HepG2 (cell line): ENCODE measurements at regions not wholly inside any gene's neighbourhood (a gene's known extent, or its start where the extent isn't known, plus 50 kb on each side); places are given as distances from the start of the nearest gene placed in this dataset.

Experiments used
- ATAC-seq: fragments of 200-7000 bp; cut with Tn5 transposase; 3 replicates; pipeline ENCODE4 v1.9.1; 2020; ENCODE audit warnings: mild to moderate bottlenecking, moderate library complexity
- BruUV-seq: library from RNA; stranded (reverse); fragments of 400-500 nt; replicated peaks from 2 replicates; lab custom pipeline; 2021; lab: Mats Ljungman, UMichigan
- CTCF ChIA-PET: fragments of 300-600 bp; formaldehyde crosslinking; extraction: SDS; loops from one replicate; lab custom pipeline; 2021; ENCODE audit warnings: low total read pairs, inconsistent platforms, low intra/inter-chr PET ratio; lab: Yijun Ruan, JAX
- POLR2A ChIA-PET: fragments of 350-600 bp; sonication (Branson Sonifier 250); formaldehyde crosslinking; loops from one replicate; lab custom pipeline; 2020; ENCODE audit warnings: antibody characterized with exemption, inconsistent platforms; lab: Yijun Ruan, JAX
- DNase-seq: peaks from one replicate; pipeline ENCODE4 v3.0.0-alpha.2; 2015; ENCODE audit warnings: low spot score
- FAIRE-seq: peaks from 3 replicates; lab custom pipeline; 2011; peaks lifted over from hg19 to GRCh38; lab: Jason Lieb, UNC
- H2AFZ ChIP-seq: one replicate; pipeline ENCODE4 v1.6.1; 2011; ENCODE audit warnings: low read length, inconsistent platforms
- H3K27ac ChIP-seq: fragments of 300-600 bp; 3 replicates; pipeline ENCODE4 v1.8.0; 2011; ENCODE audit warnings: mixed run types, mild to moderate bottlenecking, mixed read lengths, low read length, inconsistent platforms; ENCODE audit not compliant: insufficient read depth; ENCODE audit errors: extremely low read length
- H3K27me3 ChIP-seq, 2 experiments: fragments of 200-600 bp in 1 of 2; 2 replicates in 1 of 2; 3 replicates in 1 of 2; pipeline versions ENCODE4 v1.6.0 to v1.8.0; 2011; ENCODE audit warnings: low read length in 2 of 2, mild to moderate bottlenecking in 2 of 2, moderate library complexity in 2 of 2, inconsistent platforms in 1 of 2; ENCODE audit not compliant: insufficient read depth in 2 of 2, control insufficient read depth in 1 of 2
- H3K36me3 ChIP-seq, 2 experiments: fragments of 200-600 bp in 1 of 2; replicated peaks in 1 of 2; 2 replicates in 1 of 2; 3 replicates in 1 of 2; pipeline versions ENCODE4 v1.5.1 to v1.8.0; 2011; ENCODE audit warnings: low read length in 2 of 2, inconsistent platforms in 1 of 2; ENCODE audit not compliant: insufficient read depth in 2 of 2, control insufficient read depth in 1 of 2
- H3K4me1 ChIP-seq: 2 replicates; pipeline ENCODE4 v1.5.1; 2012; ENCODE audit warnings: low read length, inconsistent platforms; ENCODE audit not compliant: insufficient read depth
- H3K4me2 ChIP-seq: 2 replicates; pipeline ENCODE4 v1.6.0; 2011; ENCODE audit warnings: low read depth, low read length, inconsistent platforms
- H3K4me3 ChIP-seq, 3 experiments: fragments of 200-600 bp in 1 of 3; sonication (generic), shearing (Covaris generic) in 1 of 3; replicated peaks in 1 of 3; 2 replicates each; pipeline ENCODE4 v1.5.1; 2011 to 2016; ENCODE audit warnings: low read length in 3 of 3, inconsistent platforms in 2 of 3, low read depth in 2 of 3, mild to moderate bottlenecking in 2 of 3, control low read depth in 1 of 3, mixed read lengths in 1 of 3; ENCODE audit not compliant: insufficient read depth in 1 of 3
- H3K79me2 ChIP-seq: one replicate; pipeline ENCODE4 v1.6.1; 2011; ENCODE audit warnings: low read length, inconsistent platforms; ENCODE audit not compliant: insufficient read depth
- H3K9ac ChIP-seq: 2 replicates; pipeline ENCODE4 v1.6.0; 2011; ENCODE audit warnings: mild to moderate bottlenecking, low read depth, low read length, inconsistent platforms; ENCODE audit not compliant: insufficient read depth
- H3K9me3 ChIP-seq: 2 replicates; pipeline ENCODE4 v1.5.1; 2012; ENCODE audit warnings: mild to moderate bottlenecking, low read length
- H4K20me1 ChIP-seq: 2 replicates; pipeline ENCODE4 v1.6.0; 2011; ENCODE audit warnings: inconsistent platforms, mild to moderate bottlenecking, low read length, moderate library complexity; ENCODE audit not compliant: insufficient read depth
- FLYWCH1 ChIP-seq: sonication (generic); formaldehyde crosslinking; IDR thresholded peaks from 2 replicates; pipeline ENCODE4 v1.8.1; 2023; ENCODE audit warnings: mild to moderate bottlenecking, missing genetic modification reagents
- MAF1 ChIP-seq: sonication (generic); formaldehyde crosslinking; IDR thresholded peaks from 2 replicates; pipeline ENCODE4 v1.5.0; 2020; ENCODE audit warnings: missing genetic modification reagents, borderline replicate concordance
- POLR2G ChIP-seq: fragments of 200-400 bp; formaldehyde crosslinking; IDR thresholded peaks from 2 replicates; pipeline ENCODE4 v1.6.1; 2018; ENCODE audit warnings: mild to moderate bottlenecking, low read depth, low read length, moderate library complexity
- TMF1 ChIP-seq: sonication (generic); formaldehyde crosslinking; IDR thresholded peaks from 2 replicates; pipeline ENCODE4 v1.8.1; 2022; ENCODE audit warnings: low read depth, missing genetic modification reagents
- ZNF296 ChIP-seq: sonication (generic); formaldehyde crosslinking; conservative IDR thresholded peaks from 2 replicates; pipeline ENCODE4 v1.5.0; 2020; ENCODE audit warnings: mild to moderate bottlenecking, missing genetic modification reagents
- ZNF407 ChIP-seq: sonication (generic); formaldehyde crosslinking; IDR thresholded peaks from one replicate; pipeline ENCODE4 v1.5.1; 2020; ENCODE audit warnings: mild to moderate bottlenecking, missing genetic modification reagents; ENCODE audit errors: not compliant biosample characterization
- ZNF441 ChIP-seq: sonication (generic); formaldehyde crosslinking; IDR thresholded peaks from 2 replicates; pipeline ENCODE4 v1.7.0; 2021; ENCODE audit warnings: missing genetic modification reagents, borderline replicate concordance
- ZNF598 ChIP-seq: sonication (generic); formaldehyde crosslinking; IDR thresholded peaks from 2 replicates; pipeline ENCODE4 v1.5.1; 2020; ENCODE audit warnings: mild to moderate bottlenecking, missing genetic modification reagents, borderline replicate concordance
- WGBS: methylation state at CpG from one replicate; pipeline ENCODE4 v1.1.6; 2017; ENCODE audit warnings: low lambda C conversion rate; 5-methylcytosine and 5-hydroxymethylcytosine counted together
- in situ Hi-C: cut with HindIII; loops from 2 replicates; pipeline ENCODE4 v1.10.0; 2017; ENCODE audit warnings: low pct_unique_long_range_greater_than_20kb; ENCODE audit not compliant: extremely low pct_ligation_motif_present
- intact Hi-C: fragments of 100-400 bp; cut with micrococcal nuclease; formaldehyde crosslinking; loops from one replicate; pipeline ENCODE4 v1.10.0; 2022; ENCODE audit not compliant: unreplicated experiment
- TF ChIP-seq, protein P1 (sequence below): sonication (generic); formaldehyde crosslinking; IDR thresholded peaks from 2 replicates; pipeline ENCODE4 v1.5.0; 2020; ENCODE audit warnings: mild to moderate bottlenecking, missing genetic modification reagents, borderline replicate concordance
- TF ChIP-seq, protein P2 (sequence below): sonication (generic); formaldehyde crosslinking; IDR thresholded peaks from 2 replicates; pipeline ENCODE4 v1.5.0; 2020; ENCODE audit warnings: missing genetic modification reagents

- TF ChIP-seq, protein P1, sequence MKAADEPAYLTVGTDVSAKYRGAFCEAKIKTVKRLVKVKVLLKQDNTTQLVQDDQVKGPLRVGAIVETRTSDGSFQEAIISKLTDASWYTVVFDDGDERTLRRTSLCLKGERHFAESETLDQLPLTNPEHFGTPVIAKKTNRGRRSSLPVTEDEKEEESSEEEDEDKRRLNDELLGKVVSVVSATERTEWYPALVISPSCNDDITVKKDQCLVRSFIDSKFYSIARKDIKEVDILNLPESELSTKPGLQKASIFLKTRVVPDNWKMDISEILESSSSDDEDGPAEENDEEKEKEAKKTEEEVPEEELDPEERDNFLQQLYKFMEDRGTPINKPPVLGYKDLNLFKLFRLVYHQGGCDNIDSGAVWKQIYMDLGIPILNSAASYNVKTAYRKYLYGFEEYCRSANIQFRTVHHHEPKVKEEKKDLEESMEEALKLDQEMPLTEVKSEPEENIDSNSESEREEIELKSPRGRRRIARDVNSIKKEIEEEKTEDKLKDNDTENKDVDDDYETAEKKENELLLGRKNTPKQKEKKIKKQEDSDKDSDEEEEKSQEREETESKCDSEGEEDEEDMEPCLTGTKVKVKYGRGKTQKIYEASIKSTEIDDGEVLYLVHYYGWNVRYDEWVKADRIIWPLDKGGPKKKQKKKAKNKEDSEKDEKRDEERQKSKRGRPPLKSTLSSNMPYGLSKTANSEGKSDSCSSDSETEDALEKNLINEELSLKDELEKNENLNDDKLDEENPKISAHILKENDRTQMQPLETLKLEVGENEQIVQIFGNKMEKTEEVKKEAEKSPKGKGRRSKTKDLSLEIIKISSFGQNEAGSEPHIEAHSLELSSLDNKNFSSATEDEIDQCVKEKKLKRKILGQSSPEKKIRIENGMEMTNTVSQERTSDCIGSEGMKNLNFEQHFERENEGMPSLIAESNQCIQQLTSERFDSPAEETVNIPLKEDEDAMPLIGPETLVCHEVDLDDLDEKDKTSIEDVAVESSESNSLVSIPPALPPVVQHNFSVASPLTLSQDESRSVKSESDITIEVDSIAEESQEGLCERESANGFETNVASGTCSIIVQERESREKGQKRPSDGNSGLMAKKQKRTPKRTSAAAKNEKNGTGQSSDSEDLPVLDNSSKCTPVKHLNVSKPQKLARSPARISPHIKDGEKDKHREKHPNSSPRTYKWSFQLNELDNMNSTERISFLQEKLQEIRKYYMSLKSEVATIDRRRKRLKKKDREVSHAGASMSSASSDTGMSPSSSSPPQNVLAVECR (CRISPR knock-in tag), result no peak
- no peak for TF ChIP-seq POLR2G
- TF ChIP-seq, all 625 proteins: peak for 0
Observed at GRCh38 chr7:42567051-42567450, 330.0 kb upstream of the GLI3 start (continued).

- H3K27me3 ChIP-seq, result no peaks in the 10 kb centered on the region
- in situ Hi-C loops, result no loop called here
- H4K20me1 ChIP-seq, result no peaks in the 10 kb centered on the region
- no peaks in the 10 kb centered on the region for H3K36me3 ChIP-seq
- ChIA-PET CTCF (no interaction called here), POLR2A (no interaction called here)
- no peaks in the 10 kb centered on the region for H3K79me2 ChIP-seq
- H3K9ac ChIP-seq, result no peak overlapping the region
- no peak overlapping the region for H3K4me3 ChIP-seq
- FAIRE-seq, result no peak
- no peak overlapping the region for H2AFZ ChIP-seq
- H3K4me1 ChIP-seq, result no peaks in the 10 kb centered on the region
- H3K27ac ChIP-seq, result no peak overlapping the region
- H3K9me3 ChIP-seq, result peaks cover 68% of the 10 kb centered on the region
- intact Hi-C loops, result no loop called here
- H3K4me2 ChIP-seq, result no peak overlapping the region
- 0% methylated on average over 1 of the region's 1 CpG for WGBS
- ATAC-seq, result no peak
- BruUV-seq, result no TSS peak
- DNase-seq, result no peak
- TF ChIP-seq ZNF598 (CRISPR knock-in tag), result no peak
- TF ChIP-seq MAF1 (CRISPR knock-in tag), result no peak
- no peak for TF ChIP-seq FLYWCH1 (CRISPR knock-in tag)
- TF ChIP-seq, protein P2, sequence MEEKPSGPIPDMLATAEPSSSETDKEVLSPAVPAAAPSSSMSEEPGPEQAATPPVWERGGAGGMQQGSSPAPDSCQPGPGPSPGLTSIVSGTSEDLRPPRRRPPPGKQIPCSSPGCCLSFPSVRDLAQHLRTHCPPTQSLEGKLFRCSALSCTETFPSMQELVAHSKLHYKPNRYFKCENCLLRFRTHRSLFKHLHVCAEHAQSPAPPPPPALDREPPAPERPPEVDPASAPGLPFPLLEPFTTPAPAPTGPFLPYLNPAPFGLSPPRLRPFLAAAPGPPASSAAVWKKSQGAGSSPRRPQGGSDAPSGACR (CRISPR knock-in tag), result no peak
- TF ChIP-seq ZNF441 (CRISPR knock-in tag), result no peak
- TF ChIP-seq ZNF296, result no peak
- no peak for TF ChIP-seq ZNF407 (CRISPR knock-in tag)
- TF ChIP-seq TMF1 (CRISPR knock-in tag), result no peak
Observed at GRCh38 chr7:42561797-42562196, 324.8 kb upstream of the GLI3 start.
